ENCODE measurements at regions not wholly inside any gene's neighbourhood (a gene's known extent, or its start where the extent isn't known, plus 50 kb on each side); places are given as distances from the start of the nearest gene placed in this dataset.
A peak's percentile ranks its signal among the peaks of the same experiment; 100 is the strongest.

GRCh38 chr10:2714597-2714996 lies 352.8 kb upstream of the PFKP start:
- H3K4me2 ChIP-seq (ENCODE audit: low read length) = no peak overlapping the region
- no peak overlapping the region for H3K4me3 ChIP-seq (ENCODE audit: low read depth, low read length, poor library complexity, severe bottlenecking)
- TF ChIP-seq CTCF (conservative IDR thresholded peaks at IDR 0.05; ENCODE audit: low read length) = no peak
- no peak for TF ChIP-seq EZH2phosphoT487 (IDR thresholded peaks at IDR 0.05; ENCODE audit: borderline replicate concordance, low read depth, low read length)
- no peaks in the 10 kb centered on the region for H3K9me2 ChIP-seq (ENCODE audit: insufficient read depth, low read length)
- no peaks in the 10 kb centered on the region for H4K20me1 ChIP-seq (ENCODE audit: insufficient read depth, low read length)
- H3K36me3 ChIP-seq (ENCODE audit: insufficient read depth, low read length) = no peaks in the 10 kb centered on the region
- POLR2A ChIA-PET = interaction anchor here (0.7 kb wide), 1 partner anchor 867 kb away, joined by 3 read pairs; no protein-coding TSS in a partner anchor
- intact Hi-C loops (cut with micrococcal nuclease; ENCODE audit: unreplicated experiment) = no loop called here
- peaks cover 25% of the 10 kb centered on the region for H3K9me3 ChIP-seq (ENCODE audit: low read length)
- no peak overlapping the region for H3K27ac ChIP-seq (ENCODE audit: low read depth, low read length, poor library complexity, severe bottlenecking)
- H2AFZ ChIP-seq (ENCODE audit: low read length) = no peak overlapping the region
- no TSS peak for BruUV-seq (replicated peaks)
- no peaks in the 10 kb centered on the region for H3K4me1 ChIP-seq (ENCODE audit: insufficient read depth, low read length, poor library complexity, severe bottlenecking)
- no peaks in the 10 kb centered on the region for H3K79me2 ChIP-seq (ENCODE audit: insufficient read depth, low read depth, low read length)
- no peak for DNase-seq (ENCODE audit: low spot score)
- CTCF ChIA-PET (ENCODE audit: unreplicated experiment) = no interaction called here

- Histone ChIP-seq H3K9me3 (ENCODE audit: low read length) (peaks cover 10% of the 10 kb centered on the region), H3K79me2 (ENCODE audit: insufficient read depth, low read depth, low read length) (no peaks in the 10 kb centered on the region), H3K4me1 (ENCODE audit: insufficient read depth, low read length, poor library complexity, severe bottlenecking) (peaks cover 39% of the 10 kb centered on the region), H3K4me2 (ENCODE audit: low read length) (no peak overlapping the region), H3K36me3 (ENCODE audit: insufficient read depth, low read length) (no peaks in the 10 kb centered on the region), H3K9me2 (ENCODE audit: insufficient read depth, low read length) (no peaks in the 10 kb centered on the region), H4K20me1 (ENCODE audit: insufficient read depth, low read length) (no peaks in the 10 kb centered on the region), H3K4me3 (ENCODE audit: low read depth, low read length, poor library complexity, severe bottlenecking) (no peak overlapping the region), H2AFZ (ENCODE audit: low read length) (no peak overlapping the region), H3K27ac (ENCODE audit: low read depth, low read length, poor library complexity, severe bottlenecking) (no peak overlapping the region)
- BruUV-seq (replicated peaks) = no TSS peak
- intact Hi-C loops (cut with micrococcal nuclease; ENCODE audit: unreplicated experiment) = no loop called here
- ChIA-PET CTCF (ENCODE audit: unreplicated experiment) (no interaction called here), POLR2A (no interaction called here)
- DNase-seq (ENCODE audit: low spot score) = no peak
- TF ChIP-seq EZH2phosphoT487 (IDR thresholded peaks at IDR 0.05; ENCODE audit: borderline replicate concordance, low read depth, low read length) (no peak), CTCF (conservative IDR thresholded peaks at IDR 0.05; ENCODE audit: low read length) (no peak)
Measured at GRCh38 chr10:2703953-2704352, 363.4 kb upstream of the PFKP start.

- H3K9me3 ChIP-seq (ENCODE audit: low read length) = no peaks in the 10 kb centered on the region
- no peak overlapping the region for H3K4me3 ChIP-seq (ENCODE audit: low read depth, low read length, poor library complexity, severe bottlenecking)
- peak overlapping the region; percentile 23; the same call in 1 of the 2 replicates for H2AFZ ChIP-seq (ENCODE audit: low read length)
- no peaks in the 10 kb centered on the region for H3K79me2 ChIP-seq (ENCODE audit: insufficient read depth, low read depth, low read length)
- intact Hi-C loops (cut with micrococcal nuclease; ENCODE audit: unreplicated experiment) = no loop called here
- ChIA-PET CTCF (ENCODE audit: unreplicated experiment) (no interaction called here), POLR2A (interaction anchor here (0.5 to 1.0 kb wide), 4 partner anchors 18 to 471 kb away, joined by 3 to 4 read pairs (median 3); no protein-coding TSS in a partner anchor)
- H4K20me1 ChIP-seq (ENCODE audit: insufficient read depth, low read length) = no peaks in the 10 kb centered on the region
- DNase-seq (ENCODE audit: low spot score) = no peak
- BruUV-seq (replicated peaks) = no TSS peak
- H3K4me2 ChIP-seq (ENCODE audit: low read length) = peak overlapping the region; percentile 49
- no peaks in the 10 kb centered on the region for H3K9me2 ChIP-seq (ENCODE audit: insufficient read depth, low read length)
- no peak for TF ChIP-seq EZH2phosphoT487 (IDR thresholded peaks at IDR 0.05; ENCODE audit: borderline replicate concordance, low read depth, low read length)
- TF ChIP-seq CTCF (conservative IDR thresholded peaks at IDR 0.05; ENCODE audit: low read length) = no peak
- H3K36me3 ChIP-seq (ENCODE audit: insufficient read depth, low read length) = no peaks in the 10 kb centered on the region
- peaks cover 46% of the 10 kb centered on the region for H3K4me1 ChIP-seq (ENCODE audit: insufficient read depth, low read length, poor library complexity, severe bottlenecking)
- H3K27ac ChIP-seq (ENCODE audit: low read depth, low read length, poor library complexity, severe bottlenecking) = peak overlapping the region; percentile 81
Measured at GRCh38 chr10:2701802-2702201, 365.5 kb upstream of the PFKP start.
